ENCODE measurements at regions not wholly inside any gene's neighbourhood (a gene's known extent, or its start where the extent isn't known, plus 50 kb on each side); places are given as distances from the start of the nearest gene placed in this dataset.

DNA sequence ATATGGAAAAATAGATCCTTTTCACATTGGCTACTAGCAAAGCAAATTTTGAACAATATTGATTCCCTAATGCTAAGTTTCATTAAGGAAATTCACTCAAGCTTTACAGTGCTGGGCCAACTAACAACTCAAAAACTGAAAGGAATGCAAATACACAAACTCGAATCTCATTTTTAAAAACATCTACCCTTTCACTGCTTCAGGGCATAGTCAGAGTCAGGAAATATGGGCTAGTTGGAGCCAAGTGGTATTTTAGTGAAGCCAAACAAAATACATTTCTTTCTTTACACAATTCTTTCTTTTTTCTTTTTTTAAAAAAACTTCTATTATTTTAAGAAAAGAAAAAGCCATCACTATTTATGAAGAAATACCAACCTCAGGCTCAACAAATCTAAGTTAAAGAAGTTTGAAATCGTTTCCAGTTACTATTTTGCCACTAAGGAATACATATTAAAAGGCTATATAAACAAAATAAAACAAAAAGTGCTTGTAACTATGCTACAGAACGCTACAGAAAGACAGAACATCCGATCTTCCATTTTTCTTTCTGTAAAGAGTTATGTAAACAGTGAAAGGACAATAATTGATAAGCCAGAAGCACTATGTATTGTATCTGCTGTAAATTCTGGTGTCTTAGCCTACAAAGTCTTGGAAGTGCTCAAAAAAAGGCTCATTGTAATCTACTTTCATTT lies 113.6 kb upstream of the STK17B start:
- TF ChIP-seq, protein P1, sequence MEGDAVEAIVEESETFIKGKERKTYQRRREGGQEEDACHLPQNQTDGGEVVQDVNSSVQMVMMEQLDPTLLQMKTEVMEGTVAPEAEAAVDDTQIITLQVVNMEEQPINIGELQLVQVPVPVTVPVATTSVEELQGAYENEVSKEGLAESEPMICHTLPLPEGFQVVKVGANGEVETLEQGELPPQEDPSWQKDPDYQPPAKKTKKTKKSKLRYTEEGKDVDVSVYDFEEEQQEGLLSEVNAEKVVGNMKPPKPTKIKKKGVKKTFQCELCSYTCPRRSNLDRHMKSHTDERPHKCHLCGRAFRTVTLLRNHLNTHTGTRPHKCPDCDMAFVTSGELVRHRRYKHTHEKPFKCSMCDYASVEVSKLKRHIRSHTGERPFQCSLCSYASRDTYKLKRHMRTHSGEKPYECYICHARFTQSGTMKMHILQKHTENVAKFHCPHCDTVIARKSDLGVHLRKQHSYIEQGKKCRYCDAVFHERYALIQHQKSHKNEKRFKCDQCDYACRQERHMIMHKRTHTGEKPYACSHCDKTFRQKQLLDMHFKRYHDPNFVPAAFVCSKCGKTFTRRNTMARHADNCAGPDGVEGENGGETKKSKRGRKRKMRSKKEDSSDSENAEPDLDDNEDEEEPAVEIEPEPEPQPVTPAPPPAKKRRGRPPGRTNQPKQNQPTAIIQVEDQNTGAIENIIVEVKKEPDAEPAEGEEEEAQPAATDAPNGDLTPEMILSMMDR (IDR thresholded peaks at IDR 0.05) = no peak
- no peak for TF ChIP-seq POLR2A (IDR thresholded peaks at IDR 0.05)

Measured in vagina (tissue), 2 donors.